ENCODE measurements at regions not wholly inside any gene's neighbourhood (a gene's known extent, or its start where the extent isn't known, plus 50 kb on each side); places are given as distances from the start of the nearest gene placed in this dataset.

DNA sequence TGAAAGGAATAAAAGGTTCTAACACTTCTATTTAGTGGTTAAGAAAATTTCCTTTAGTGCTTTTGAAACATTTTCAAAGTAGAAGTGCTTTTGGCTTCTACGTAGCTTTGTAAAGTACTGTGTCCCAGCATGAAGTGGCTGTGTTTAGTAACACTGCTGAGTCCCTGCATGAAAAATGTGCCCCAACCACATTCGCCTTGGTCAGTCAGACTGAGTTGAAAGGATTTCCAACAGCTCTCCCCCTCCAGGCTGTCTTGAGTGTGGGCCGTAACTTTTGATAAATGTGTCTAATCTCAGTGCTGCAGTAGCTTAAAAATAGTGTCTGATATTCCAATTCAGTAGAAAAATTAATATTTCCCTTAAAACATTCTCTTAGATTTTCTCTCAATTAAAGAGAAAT is 115.0 kb downstream of the NR1D2 start:
- Histone ChIP-seq H3K27ac (ENCODE audit: low read depth, low read length) (peak overlapping the region; percentile 58), H3K14ac (ENCODE audit: low read length) (no peak overlapping the region), H2BK120ac (ENCODE audit: insufficient read depth, low read length, poor library complexity) (no peak overlapping the region), H3K9me3 (ENCODE audit: insufficient read depth, low read depth, low read length) (no peaks in the 10 kb centered on the region), H4K8ac (ENCODE audit: low read depth, low read length) (no peak overlapping the region), H3K36me3 (ENCODE audit: control insufficient read depth in 1 of 2, insufficient read depth in 2 of 2, low read length in 2 of 2) (no peaks in the 10 kb centered on the region), H3K4me2 (ENCODE audit: low read length) (no peak overlapping the region), H3K4ac (ENCODE audit: low read depth, low read length) (no peak overlapping the region), H3K9ac (ENCODE audit: low read length) (no peak overlapping the region), H2BK5ac (ENCODE audit: low read depth, low read length, poor library complexity) (no peak overlapping the region), H3K79me1 (ENCODE audit: low read length) (peaks cover 8% of the 10 kb centered on the region), H2AFZ (ENCODE audit: insufficient read depth, low read length, poor library complexity) (no peak overlapping the region), H3K79me2 (ENCODE audit: control insufficient read depth, insufficient read depth, low read length, poor library complexity) (no peaks in the 10 kb centered on the region), H3K18ac (ENCODE audit: low read length) (no peak overlapping the region), H3K4me1 (ENCODE audit: control insufficient read depth in 1 of 2, insufficient read depth in 2 of 2, low read length in 2 of 2) (peaks cover 5% of the 10 kb centered on the region in 2 experiments), H3K4me3 (ENCODE audit: low read depth, low read length) (no peak overlapping the region), H4K91ac (ENCODE audit: low read depth, low read length) (no peak overlapping the region), H2AK5ac (ENCODE audit: low read length) (no peak overlapping the region), H2BK12ac (ENCODE audit: low read length) (no peak overlapping the region), H3K27me3 (ENCODE audit: insufficient read depth, low read length) (no peaks in the 10 kb centered on the region), H3K23ac (ENCODE audit: low read length) (no peak overlapping the region), H4K12ac (ENCODE audit: low read depth, low read length) (no peak overlapping the region)
- no CpG with 5 or more reads among the region's 3 CpGs for WGBS (ENCODE audit: extremely low coverage, insufficient coverage, insufficient read length)
- peak; percentile 90 to 92 for DNase-seq

DNA sequence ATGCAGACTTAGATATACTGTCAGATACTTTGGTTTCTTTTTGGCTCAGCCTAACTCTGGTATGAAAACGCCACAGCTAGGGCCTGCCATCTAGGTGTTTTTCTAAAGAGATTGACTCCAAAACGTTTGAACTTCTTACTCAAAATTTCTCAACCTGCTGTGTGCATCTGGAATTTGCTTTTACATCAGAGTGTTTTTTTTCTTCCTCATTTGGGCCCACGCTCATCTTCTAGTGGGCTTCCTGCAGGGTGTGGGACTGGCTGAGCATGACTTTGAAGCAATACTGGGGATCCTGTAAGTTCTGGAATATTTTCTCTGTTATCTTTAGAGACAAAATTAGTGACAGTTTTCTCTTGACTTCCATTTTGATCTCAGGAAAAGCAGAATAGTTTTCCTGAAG is 117.8 kb downstream of the NR1D2 start:
- H3K23ac ChIP-seq (ENCODE audit: low read length): no peak overlapping the region
- H2AFZ ChIP-seq (ENCODE audit: insufficient read depth, low read length, poor library complexity): no peak overlapping the region
- H2BK12ac ChIP-seq (ENCODE audit: low read length): no peak overlapping the region
- no peak overlapping the region for H4K8ac ChIP-seq (ENCODE audit: low read depth, low read length)
- no peak overlapping the region for H3K27ac ChIP-seq (ENCODE audit: low read depth, low read length)
- no peaks in the 10 kb centered on the region for H3K9me3 ChIP-seq (ENCODE audit: insufficient read depth, low read depth, low read length)
- H3K4ac ChIP-seq (ENCODE audit: low read depth, low read length): no peak overlapping the region
- H2BK5ac ChIP-seq (ENCODE audit: low read depth, low read length, poor library complexity): no peak overlapping the region
- H3K18ac ChIP-seq (ENCODE audit: low read length): no peak overlapping the region
- no peak overlapping the region for H4K91ac ChIP-seq (ENCODE audit: low read depth, low read length)
- H3K14ac ChIP-seq (ENCODE audit: low read length): no peak overlapping the region
- H3K79me2 ChIP-seq (ENCODE audit: control insufficient read depth, insufficient read depth, low read length, poor library complexity): no peaks in the 10 kb centered on the region
- H3K4me3 ChIP-seq (ENCODE audit: low read depth, low read length): no peak overlapping the region
- H2BK120ac ChIP-seq (ENCODE audit: insufficient read depth, low read length, poor library complexity): no peak overlapping the region
- no peak for DNase-seq
- H3K27me3 ChIP-seq (ENCODE audit: insufficient read depth, low read length): no peaks in the 10 kb centered on the region
- H3K9ac ChIP-seq (ENCODE audit: low read length): no peak overlapping the region
- H3K79me1 ChIP-seq (ENCODE audit: low read length): peaks cover 8% of the 10 kb centered on the region
- WGBS (ENCODE audit: extremely low coverage, insufficient coverage, insufficient read length): no CpG with 5 or more reads among the region's 3 CpGs
- H3K4me2 ChIP-seq (ENCODE audit: low read length): no peak overlapping the region
- peaks cover 5% of the 10 kb centered on the region in 2 experiments for H3K4me1 ChIP-seq (ENCODE audit: control insufficient read depth in 1 of 2, insufficient read depth in 2 of 2, low read length in 2 of 2)
- H4K12ac ChIP-seq (ENCODE audit: low read depth, low read length): no peak overlapping the region
- no peaks in the 10 kb centered on the region for H3K36me3 ChIP-seq (ENCODE audit: control insufficient read depth in 1 of 2, insufficient read depth in 2 of 2, low read length in 2 of 2)
- no peak overlapping the region for H2AK5ac ChIP-seq (ENCODE audit: low read length)

Data from trophoblast cell (in vitro differentiated cells and primary cell).